Stimulated activated CD4-positive, alpha-beta T cell treated with anti-CD3 and anti-CD28 coated beads, TNF-alpha, amount 100 ng/mL, for 4 hours (primary cell): ENCODE measurements at regions not wholly inside any gene's neighbourhood (a gene's known extent, or its start where the extent isn't known, plus 50 kb on each side); places are given as distances from the start of the nearest gene placed in this dataset.

Source experiments
- DNase-seq, 3 experiments: peaks; one replicate each; pipeline ENCODE4 v3.0.0-alpha.2; 2020; ENCODE audit warnings: low read depth in 3 of 3

DNA sequence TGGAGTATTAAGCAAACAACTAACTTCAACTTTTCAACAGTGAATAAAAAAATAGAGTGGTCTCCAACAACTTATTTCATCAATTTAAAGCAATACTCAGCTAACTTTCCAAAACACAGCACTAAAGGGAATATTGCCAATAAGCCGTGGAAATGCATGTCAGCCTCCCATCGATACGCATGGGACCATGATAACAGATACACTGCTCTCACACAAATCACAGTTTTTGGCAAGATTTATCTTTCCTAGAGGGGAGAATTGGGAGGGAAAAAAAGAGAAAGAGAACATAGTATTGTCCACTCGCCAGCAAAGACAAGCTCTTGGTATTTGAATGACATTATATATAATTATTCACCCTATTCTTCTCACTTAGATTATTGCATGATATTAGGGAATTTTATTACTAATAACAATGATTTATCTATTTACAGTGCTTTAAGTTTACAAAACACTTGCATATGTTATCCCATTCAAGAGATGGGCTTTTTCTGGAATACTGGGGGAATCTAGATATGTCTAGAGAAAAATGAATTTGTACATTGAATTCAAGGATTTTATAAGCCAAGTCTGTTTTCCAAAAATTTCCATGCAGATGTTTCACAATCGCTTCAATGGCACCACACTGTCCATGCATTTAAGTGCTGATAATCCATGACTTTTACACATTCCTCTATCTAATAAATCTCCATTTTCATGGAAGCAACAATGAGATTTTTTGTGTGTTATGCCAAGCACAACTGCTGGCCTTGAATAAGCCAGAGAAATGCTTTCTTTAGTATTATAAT, 194.0 kb upstream of the MGMT start:
- DNase-seq = no peak

GRCh38 chr10:129273860-129274259, 193.2 kb upstream of the MGMT start:
- DNase-seq = no peak

- DNase-seq = no peak
These were observed 192.1 kb upstream of the MGMT start for GRCh38 chr10:129274748-129275474.

- no peak for DNase-seq
These were observed 191.2 kb upstream of the MGMT start for GRCh38 chr10:129275886-129276285.

DNA sequence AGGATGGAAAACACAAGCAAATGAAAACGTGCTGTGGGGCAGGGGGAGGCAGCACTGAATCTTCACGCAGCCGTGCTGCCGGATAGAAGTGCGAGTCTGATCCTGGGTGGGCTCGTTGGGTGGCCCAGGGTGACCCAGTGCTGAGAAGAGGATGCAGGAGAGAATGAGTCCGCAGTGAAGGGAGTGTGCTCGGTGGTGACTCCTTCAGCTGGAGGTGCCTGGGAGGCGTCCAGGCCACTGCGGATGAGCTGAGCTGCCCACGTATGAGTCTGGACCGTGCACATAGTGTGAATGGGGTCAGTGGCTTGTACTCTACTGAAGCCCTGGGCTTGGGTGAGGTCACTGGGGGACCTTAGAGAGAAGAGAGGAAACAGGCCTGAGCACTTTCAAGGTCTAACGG, 190.0 kb upstream of the MGMT start:
- DNase-seq = no peak

DNA sequence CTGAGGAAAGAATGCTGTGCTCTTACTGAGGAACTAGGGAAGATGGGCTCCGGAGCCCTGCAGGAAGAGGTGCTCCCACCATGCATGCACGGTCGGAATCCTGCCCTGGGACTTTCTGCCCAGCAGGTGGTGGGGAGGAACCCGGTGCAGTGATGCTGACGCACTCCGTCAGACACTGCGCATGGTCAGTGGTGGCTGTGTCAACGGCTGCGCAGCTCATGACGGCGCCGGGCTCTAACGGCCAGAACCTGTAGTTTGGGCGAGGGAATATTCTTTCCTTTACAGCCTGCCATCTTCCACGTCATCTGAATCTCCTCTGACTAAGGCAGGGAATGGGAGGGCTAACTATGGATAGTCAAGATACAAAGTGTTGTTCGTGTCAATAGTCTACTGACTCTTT, 189.2 kb upstream of the MGMT start:
- no peak for DNase-seq

DNA sequence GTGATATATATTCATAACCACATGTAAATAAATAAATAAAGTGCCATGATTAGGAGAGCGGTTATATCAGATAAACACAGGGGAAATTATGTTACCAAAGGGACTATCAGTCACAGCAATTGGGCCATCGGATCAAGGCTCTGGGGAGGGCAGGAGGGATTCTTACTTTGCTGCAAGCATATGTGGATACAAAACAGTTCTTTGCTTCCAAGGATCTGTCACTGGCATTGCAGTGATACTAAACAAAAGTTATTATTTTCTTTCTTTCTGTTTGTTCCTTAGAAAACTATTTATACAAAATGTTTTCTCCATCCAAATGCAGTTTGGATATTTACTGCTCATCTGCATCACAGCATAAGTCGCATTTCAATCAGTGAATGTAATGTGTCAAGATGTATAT, 188.4 kb upstream of the MGMT start:
- DNase-seq = no peak

- no peak for DNase-seq
These were observed 187.4 kb upstream of the MGMT start for GRCh38 chr10:129279446-129280154.

- no peak for DNase-seq
These were observed 186.9 kb upstream of the MGMT start for GRCh38 chr10:129280155-129280502.

DNA sequence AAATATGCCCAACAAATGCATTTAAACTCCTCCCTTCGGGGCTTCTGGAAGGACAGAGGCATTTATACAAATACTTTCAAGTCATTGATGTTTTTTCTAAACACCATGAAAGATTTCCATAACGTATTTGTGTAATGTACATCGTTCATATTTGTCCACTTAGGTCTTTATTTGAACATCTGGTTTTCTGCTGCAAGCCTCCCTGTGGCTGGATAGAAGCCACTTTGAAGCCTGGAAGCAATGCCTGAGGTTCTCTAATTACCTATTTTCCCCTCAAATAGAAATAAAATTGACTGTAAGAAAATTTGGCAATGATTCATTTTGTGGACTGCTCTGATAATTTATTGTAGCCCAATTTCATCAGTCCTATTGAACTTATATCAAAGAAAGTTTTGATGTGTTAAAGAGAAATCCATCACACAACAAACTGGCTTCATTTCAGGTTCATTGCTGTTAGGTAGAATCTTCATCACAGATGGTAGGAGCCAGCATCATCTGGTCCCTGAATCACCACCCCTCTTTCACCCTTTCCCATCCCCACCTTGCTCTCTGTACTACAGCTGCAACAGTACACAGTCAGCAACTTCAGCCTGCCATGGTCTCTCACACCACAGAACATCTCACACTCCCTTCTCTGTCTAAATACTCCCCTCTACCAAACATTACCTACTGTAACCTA, 186.0 kb upstream of the MGMT start:
- no peak for DNase-seq

- DNase-seq = no peak
These were observed 181.6 kb upstream of the MGMT start for GRCh38 chr10:129285459-129285858.

- DNase-seq = no peak
These were observed 177.9 kb upstream of the MGMT start for GRCh38 chr10:129288999-129289584.

- no peak for DNase-seq
These were observed 172.9 kb upstream of the MGMT start for GRCh38 chr10:129293991-129294700.

DNA sequence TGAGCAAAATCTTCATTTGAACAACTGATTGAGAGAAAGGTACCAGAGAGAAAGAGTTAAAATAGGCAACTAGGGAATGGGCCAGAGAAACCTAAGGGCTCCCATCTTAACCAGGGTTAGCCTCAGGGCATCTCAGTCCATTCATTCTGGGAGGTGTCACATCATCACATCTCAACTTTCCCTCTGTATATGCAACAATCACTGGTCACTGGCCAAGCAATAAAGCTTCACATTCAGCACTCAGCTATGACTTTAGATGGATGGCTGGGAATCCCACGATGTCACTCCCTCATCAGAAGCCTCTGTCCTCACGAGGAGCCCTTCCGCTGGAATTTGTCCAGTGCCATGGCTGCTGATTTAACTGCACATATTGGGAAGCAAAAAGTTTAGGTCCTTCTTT, 172.1 kb upstream of the MGMT start:
- DNase-seq = no peak

DNA sequence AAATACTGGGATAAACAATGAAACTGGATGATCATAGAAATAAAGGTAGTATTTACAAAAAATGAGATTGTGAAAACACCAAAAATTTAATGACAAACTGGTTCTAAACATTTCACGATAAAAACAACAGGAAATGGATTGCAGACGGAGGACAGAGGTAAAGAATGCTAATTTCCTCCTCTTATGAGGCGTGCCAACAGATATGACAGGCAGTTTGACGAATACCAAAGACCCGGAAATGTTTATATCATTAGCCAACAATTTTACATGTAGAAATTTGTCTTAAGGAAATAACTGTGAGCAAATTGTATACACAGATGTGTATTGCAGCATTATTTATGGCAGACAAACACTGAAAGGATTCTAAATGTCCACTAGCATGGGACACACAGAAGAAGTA, 162.0 kb upstream of the MGMT start:
- DNase-seq = no peak

DNA sequence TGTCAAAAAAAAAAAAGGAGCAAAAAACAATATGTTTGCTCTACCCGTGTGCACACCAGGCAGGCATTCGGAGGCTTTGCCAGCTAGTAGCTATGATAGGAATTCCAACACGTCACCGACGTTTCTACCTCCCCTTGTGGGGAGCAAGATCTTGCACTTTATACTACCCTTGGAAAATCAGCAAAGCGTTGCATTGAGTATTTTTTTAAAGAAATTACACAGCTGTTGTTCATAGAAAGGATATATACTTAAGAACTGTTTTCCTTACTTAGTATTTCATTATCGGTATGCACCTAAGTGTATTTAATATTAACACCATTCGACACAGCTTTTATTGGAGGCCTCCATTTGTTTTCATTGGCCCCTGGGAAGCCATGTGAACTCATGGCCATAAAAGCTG, 159.9 kb upstream of the MGMT start:
- no peak for DNase-seq

DNA sequence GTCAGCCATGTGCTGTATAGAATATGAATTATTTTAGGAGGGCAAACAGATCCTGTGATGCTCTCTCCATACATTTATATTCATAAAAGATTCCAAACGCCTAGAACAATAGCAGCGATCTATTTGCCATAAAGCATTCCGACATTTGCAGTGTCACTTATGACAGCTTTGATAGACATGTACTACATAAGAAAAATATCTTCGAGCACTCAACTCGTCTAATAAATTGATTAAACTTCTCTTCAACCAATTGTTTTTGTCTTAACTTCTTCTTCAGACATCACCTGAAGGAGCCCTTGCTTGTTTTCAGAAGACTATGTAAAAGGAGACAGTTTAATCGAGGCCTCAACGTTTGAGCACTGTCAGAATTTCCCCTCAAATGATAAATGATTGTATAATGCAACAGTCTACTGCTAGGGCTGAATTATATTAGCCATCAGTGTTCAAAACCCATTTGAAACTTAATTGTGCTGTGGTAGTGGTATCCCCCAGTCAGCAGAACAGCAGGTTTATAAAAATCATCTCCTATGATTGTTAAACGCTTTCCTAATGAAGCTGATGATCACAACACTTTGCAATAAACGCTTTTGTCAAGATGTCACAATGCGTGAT, 158.0 kb upstream of the MGMT start:
- no peak for DNase-seq

- no peak for DNase-seq
These were observed 157.5 kb upstream of the MGMT start for GRCh38 chr10:129309565-129309964.

- DNase-seq = no peak
These were observed 156.2 kb upstream of the MGMT start for GRCh38 chr10:129310881-129311280.

- no peak for DNase-seq
These were observed 147.1 kb upstream of the MGMT start for GRCh38 chr10:129319934-129320333.

- DNase-seq = no peak
These were observed 146.7 kb upstream of the MGMT start for GRCh38 chr10:129320340-129320739.
